Esophagus muscularis mucosa (tissue), 3 donors: ENCODE measurements at regions not wholly inside any gene's neighbourhood (a gene's known extent, or its start where the extent isn't known, plus 50 kb on each side); places are given as distances from the start of the nearest gene placed in this dataset.

Source experiments
- POLR2A ChIP-seq: fragments of 450-650 bp; IDR thresholded peaks from one replicate; pipeline ENCODE4 v1.6.1; 2017; ENCODE audit warnings: antibody characterized with exemption, moderate library complexity, mild to moderate bottlenecking, low read depth
- POLR2AphosphoS5 ChIP-seq, 2 donors: sonication (generic); formaldehyde crosslinking; IDR thresholded peaks; one replicate each; pipeline ENCODE4 v1.6.1; 2017; ENCODE audit warnings: antibody characterized with exemption in 2 of 2
- TF ChIP-seq, protein P1 (sequence below), 3 experiments: fragments of 200-600 bp in 2 of 3; fragments of 450-650 bp in 1 of 3; sonication (generic) in 2 of 3; IDR thresholded peaks; one replicate each; pipeline ENCODE4 v1.5.1; 2017 to 2019; ENCODE audit warnings: antibody characterized with exemption in 3 of 3, mild to moderate bottlenecking in 2 of 3, moderate library complexity in 1 of 3

DNA sequence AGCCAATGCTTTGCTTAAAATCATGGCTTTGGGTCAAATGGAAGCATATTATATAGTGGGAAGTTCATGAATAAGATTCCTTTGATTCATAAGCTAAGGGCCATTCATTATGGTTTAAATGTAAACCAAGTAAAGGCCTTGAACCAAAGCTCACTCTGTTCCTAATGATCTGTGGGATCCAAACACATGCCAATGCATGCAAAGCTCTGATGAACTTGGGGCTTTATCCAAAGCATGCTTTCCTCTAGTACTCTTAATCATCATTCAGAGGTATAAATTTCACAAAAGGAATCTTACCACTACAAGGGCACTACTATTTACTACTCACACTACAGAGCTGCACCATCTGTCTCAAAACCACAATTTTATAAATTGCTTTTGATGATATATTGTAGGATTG lies 102.8 kb upstream of the RBMS1 start:
- TF ChIP-seq, protein P1, sequence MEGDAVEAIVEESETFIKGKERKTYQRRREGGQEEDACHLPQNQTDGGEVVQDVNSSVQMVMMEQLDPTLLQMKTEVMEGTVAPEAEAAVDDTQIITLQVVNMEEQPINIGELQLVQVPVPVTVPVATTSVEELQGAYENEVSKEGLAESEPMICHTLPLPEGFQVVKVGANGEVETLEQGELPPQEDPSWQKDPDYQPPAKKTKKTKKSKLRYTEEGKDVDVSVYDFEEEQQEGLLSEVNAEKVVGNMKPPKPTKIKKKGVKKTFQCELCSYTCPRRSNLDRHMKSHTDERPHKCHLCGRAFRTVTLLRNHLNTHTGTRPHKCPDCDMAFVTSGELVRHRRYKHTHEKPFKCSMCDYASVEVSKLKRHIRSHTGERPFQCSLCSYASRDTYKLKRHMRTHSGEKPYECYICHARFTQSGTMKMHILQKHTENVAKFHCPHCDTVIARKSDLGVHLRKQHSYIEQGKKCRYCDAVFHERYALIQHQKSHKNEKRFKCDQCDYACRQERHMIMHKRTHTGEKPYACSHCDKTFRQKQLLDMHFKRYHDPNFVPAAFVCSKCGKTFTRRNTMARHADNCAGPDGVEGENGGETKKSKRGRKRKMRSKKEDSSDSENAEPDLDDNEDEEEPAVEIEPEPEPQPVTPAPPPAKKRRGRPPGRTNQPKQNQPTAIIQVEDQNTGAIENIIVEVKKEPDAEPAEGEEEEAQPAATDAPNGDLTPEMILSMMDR (IDR thresholded peaks at IDR 0.05), result no peak
- TF ChIP-seq POLR2A (no peak), POLR2AphosphoS5 (IDR thresholded peaks at IDR 0.05) (no peak)
